Thyroid gland (tissue), 4 donors: ENCODE measurements at regions not wholly inside any gene's neighbourhood (a gene's known extent, or its start where the extent isn't known, plus 50 kb on each side); places are given as distances from the start of the nearest gene placed in this dataset.

Source experiments
- CTCF ChIP-seq, 6 experiments: fragments of 200-600 bp in 3 of 6; fragments of 450-650 bp in 3 of 6; sonication (generic) in 3 of 6; IDR thresholded peaks; one replicate each; pipeline ENCODE4 v1.5.1; 2016 to 2019; ENCODE audit warnings: antibody characterized with exemption in 6 of 6, mild to moderate bottlenecking in 2 of 6, inconsistent platforms in 1 of 6, moderate library complexity in 1 of 6
- POLR2A ChIP-seq, 2 donors: fragments of 450-650 bp; IDR thresholded peaks; one replicate each; pipeline ENCODE4 v1.6.1; 2017; ENCODE audit warnings: antibody characterized with exemption in 2 of 2, mild to moderate bottlenecking in 2 of 2, moderate library complexity in 1 of 2

DNA sequence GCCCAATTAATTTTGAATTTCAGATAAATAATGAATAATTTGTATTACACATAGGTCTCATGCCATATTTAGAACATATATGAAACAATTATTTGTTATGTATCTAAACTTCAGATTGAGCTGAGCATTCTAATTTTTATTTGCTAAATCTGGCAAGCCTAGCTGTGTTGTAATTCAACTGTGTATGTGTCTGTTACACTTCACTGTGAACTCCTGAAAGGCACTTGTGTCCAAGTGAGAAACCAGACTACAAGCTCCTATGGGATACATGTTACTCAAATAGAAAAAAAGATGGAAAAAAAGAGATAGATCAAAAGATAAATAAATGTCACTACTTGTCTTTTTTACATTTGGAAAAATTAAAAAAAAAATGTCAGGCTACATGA, 56.5 kb upstream of the ANKRD55 start:
- TF ChIP-seq CTCF (IDR thresholded peaks at IDR 0.05) = no peak
- no peak for TF ChIP-seq POLR2A (IDR thresholded peaks at IDR 0.05)
